22Rv1 (cell line): ENCODE measurements at regions not wholly inside any gene's neighbourhood (a gene's known extent, or its start where the extent isn't known, plus 50 kb on each side); places are given as distances from the start of the nearest gene placed in this dataset.

Source experiments
- CTCF ChIP-seq: fragments of 450-650 bp; IDR thresholded peaks from 2 replicates; pipeline ENCODE4 v1.5.1; 2017; ENCODE audit warnings: mild to moderate bottlenecking
- ZFX ChIP-seq: fragments of 450-650 bp; IDR thresholded peaks from 2 replicates; pipeline ENCODE4 v1.6.1; 2017; ENCODE audit warnings: antibody characterized with exemption, borderline replicate concordance

- TF ChIP-seq CTCF: no peak
- no peak for TF ChIP-seq ZFX
Observed at GRCh38 chr2:51526766-51527165, 494.8 kb upstream of the NRXN1 start.
